ENCODE measurements at regions not wholly inside any gene's neighbourhood (a gene's known extent, or its start where the extent isn't known, plus 50 kb on each side); places are given as distances from the start of the nearest gene placed in this dataset.
"Not testable (repeated sequence)": the region's sequence is repeated elsewhere in the genome, so short reads cannot be mapped to it uniquely, and the experiment has no call there.

GRCh38 chr10:117458571-117458970 lies 83.3 kb upstream of the PDZD8 start:
- no peak for TF ChIP-seq CTCF (IDR thresholded peaks at IDR 0.05; ENCODE audit: insufficient read depth, low read depth, low read length)
- CTCF ChIA-PET: interaction anchor here (1.2 to 4.2 kb wide), 3 partner anchors 16 to 41 kb away, joined by 3 to 26 read pairs (median 4); no protein-coding TSS in a partner anchor
- H3K27me3 ChIP-seq (ENCODE audit: control insufficient read depth, insufficient read depth, low read length): no peaks in the 10 kb centered on the region
- no peak for DNase-seq (ENCODE audit: low read depth)
- POLR2A ChIA-PET: no interaction called here
- H3K36me3 ChIP-seq (ENCODE audit: control insufficient read depth, insufficient read depth, low read length): no peaks in the 10 kb centered on the region
- H3K4me3 ChIP-seq (ENCODE audit: low read depth, low read length): no peak overlapping the region

- POLR2A ChIA-PET: no interaction called here
- Histone ChIP-seq H3K27me3 (ENCODE audit: control insufficient read depth, insufficient read depth, low read length) (no peaks in the 10 kb centered on the region), H3K36me3 (ENCODE audit: control insufficient read depth, insufficient read depth, low read length) (no peaks in the 10 kb centered on the region), H3K4me3 (ENCODE audit: low read depth, low read length) (no peak overlapping the region)
- CTCF ChIA-PET: interaction anchor here (0.6 to 4.2 kb wide), 4 partner anchors 14 to 655 kb away, joined by 3 to 26 read pairs (median 4); no protein-coding TSS in a partner anchor
- no peak for TF ChIP-seq CTCF (IDR thresholded peaks at IDR 0.05; ENCODE audit: insufficient read depth, low read depth, low read length)
- DNase-seq (ENCODE audit: low read depth): no peak
Measured at GRCh38 chr10:117457932-117458331, 82.7 kb upstream of the PDZD8 start.

GRCh38 chr10:117457071-117457810 lies 82.0 kb upstream of the PDZD8 start:
- ChIA-PET CTCF (interaction anchor here (0.9 to 4.2 kb wide), 3 partner anchors 11 to 15 kb away, joined by 3 to 26 read pairs (median 3); no protein-coding TSS in a partner anchor), POLR2A (no interaction called here)
- no peaks in the 10 kb centered on the region for H3K36me3 ChIP-seq (ENCODE audit: control insufficient read depth, insufficient read depth, low read length)
- no peak for DNase-seq (ENCODE audit: low read depth)
- no peaks in the 10 kb centered on the region for H3K27me3 ChIP-seq (ENCODE audit: control insufficient read depth, insufficient read depth, low read length)
- no peak overlapping the region for H3K4me3 ChIP-seq (ENCODE audit: low read depth, low read length)
- TF ChIP-seq CTCF (IDR thresholded peaks at IDR 0.05; ENCODE audit: insufficient read depth, low read depth, low read length): no peak

GRCh38 chr10:117455346-117455745 lies 80.1 kb upstream of the PDZD8 start:
- no peak for TF ChIP-seq CTCF (IDR thresholded peaks at IDR 0.05; ENCODE audit: insufficient read depth, low read depth, low read length)

GRCh38 chr10:117454502-117454901 lies 79.3 kb upstream of the PDZD8 start:
- Histone ChIP-seq H3K36me3 (ENCODE audit: control insufficient read depth, insufficient read depth, low read length) (no peaks in the 10 kb centered on the region), H3K27me3 (ENCODE audit: control insufficient read depth, insufficient read depth, low read length) (no peaks in the 10 kb centered on the region), H3K4me3 (ENCODE audit: low read depth, low read length) (no peak overlapping the region)
- TF ChIP-seq CTCF (IDR thresholded peaks at IDR 0.05; ENCODE audit: insufficient read depth, low read depth, low read length): no peak
- DNase-seq (ENCODE audit: low read depth): no peak
- CTCF ChIA-PET: interaction anchor here (1.7 kb wide), 1 partner anchor 12 kb away, joined by 11 read pairs; no protein-coding TSS in a partner anchor
- POLR2A ChIA-PET: no interaction called here

More at GRCh38 chr10:117455346-117455745, 80.1 kb upstream of the PDZD8 start:
- Histone ChIP-seq H3K27me3 (ENCODE audit: control insufficient read depth, insufficient read depth, low read length) (no peaks in the 10 kb centered on the region), H3K4me3 (ENCODE audit: low read depth, low read length) (no peak overlapping the region), H3K36me3 (ENCODE audit: control insufficient read depth, insufficient read depth, low read length) (no peaks in the 10 kb centered on the region)
- no peak for DNase-seq (ENCODE audit: low read depth)
- ChIA-PET POLR2A (no interaction called here), CTCF (interaction anchor here (0.8 to 1.7 kb wide), 2 partner anchors 13 to 23 kb away, joined by 4 to 11 read pairs; no protein-coding TSS in a partner anchor)

GRCh38 chr10:117453484-117453883 lies 78.2 kb upstream of the PDZD8 start:
- CTCF ChIA-PET: interaction anchor here (2.0 to 3.7 kb wide), 2 partner anchors 11 to 237 kb away, joined by 8 to 44 read pairs; no protein-coding TSS in a partner anchor
- DNase-seq (ENCODE audit: low read depth); H3K36me3 ChIP-seq (ENCODE audit: control insufficient read depth, insufficient read depth, low read length); H3K27me3 ChIP-seq (ENCODE audit: control insufficient read depth, insufficient read depth, low read length); POLR2A ChIA-PET; H3K4me3 ChIP-seq (ENCODE audit: low read depth, low read length): not testable (repeated sequence)

Measured in BJ (cell line).